ENCODE measurements at regions not wholly inside any gene's neighbourhood (a gene's known extent, or its start where the extent isn't known, plus 50 kb on each side); places are given as distances from the start of the nearest gene placed in this dataset.
"Not testable (repeated sequence)": the region's sequence is repeated elsewhere in the genome, so short reads cannot be mapped to it uniquely, and the experiment has no call there.

GRCh38 chr11:39542460-39542859 lies 1917.0 kb downstream of the LRRC4C start:
- H3K27ac ChIP-seq (ENCODE audit: low read depth in 2 of 2, low read length in 2 of 2), result no peak overlapping the region

DNA sequence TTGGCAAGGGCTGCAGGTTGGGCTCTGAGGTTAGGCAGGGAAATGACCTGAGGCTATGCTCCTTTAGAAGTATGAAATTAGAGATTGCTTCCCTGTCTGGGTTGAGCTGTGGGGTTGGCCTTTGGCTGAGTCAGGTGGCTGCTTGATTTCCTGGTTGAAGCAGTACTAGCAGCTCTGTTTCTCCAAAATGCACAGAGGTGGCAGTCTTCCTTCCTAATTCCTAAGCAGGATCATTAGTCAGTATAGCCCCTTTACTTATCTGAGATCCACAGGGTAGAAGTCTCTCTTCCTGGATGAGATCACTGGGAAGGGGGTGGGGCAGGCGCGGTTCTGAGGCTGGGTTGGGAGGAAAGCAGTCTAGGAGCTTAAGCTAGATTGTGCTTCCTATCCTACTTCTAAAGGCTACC lies 1917.5 kb downstream of the LRRC4C start:
- Histone ChIP-seq H3K27ac (ENCODE audit: low read depth in 2 of 2, low read length in 2 of 2) (no peak overlapping the region), H3K4me1 (ENCODE audit: control insufficient read depth in 2 of 2, insufficient read depth in 2 of 2, low read length in 2 of 2) (no peaks in the 10 kb centered on the region), H3K9ac (ENCODE audit: low read depth in 1 of 2, low read length in 2 of 2) (no peak overlapping the region), H3K27me3 (ENCODE audit: control insufficient read depth in 2 of 2, insufficient read depth in 2 of 2, low read length in 2 of 2) (no peaks in the 10 kb centered on the region), H3K4me3 (ENCODE audit: low read length in 2 of 2) (no peak overlapping the region), H3K9me3 (ENCODE audit: control insufficient read depth in 2 of 2, low read length in 2 of 2) (no peaks in the 10 kb centered on the region), H3K36me3 (ENCODE audit: control insufficient read depth in 2 of 2, insufficient read depth in 2 of 2, low read length in 2 of 2) (no peaks in the 10 kb centered on the region)

More at GRCh38 chr11:39542460-39542859, 1917.0 kb downstream of the LRRC4C start:
- H3K9ac ChIP-seq (ENCODE audit: low read depth in 1 of 2, low read length in 2 of 2), result no peak overlapping the region
- H3K4me1 ChIP-seq (ENCODE audit: control insufficient read depth in 2 of 2, insufficient read depth in 2 of 2, low read length in 2 of 2), result no peaks in the 10 kb centered on the region
- H3K9me3 ChIP-seq (ENCODE audit: control insufficient read depth in 2 of 2, low read length in 2 of 2), result no peaks in the 10 kb centered on the region
- H3K4me3 ChIP-seq (ENCODE audit: low read length in 2 of 2), result no peak overlapping the region
- no peaks in the 10 kb centered on the region for H3K27me3 ChIP-seq (ENCODE audit: control insufficient read depth in 2 of 2, insufficient read depth in 2 of 2, low read length in 2 of 2)
- no peaks in the 10 kb centered on the region for H3K36me3 ChIP-seq (ENCODE audit: control insufficient read depth in 2 of 2, insufficient read depth in 2 of 2, low read length in 2 of 2)

DNA sequence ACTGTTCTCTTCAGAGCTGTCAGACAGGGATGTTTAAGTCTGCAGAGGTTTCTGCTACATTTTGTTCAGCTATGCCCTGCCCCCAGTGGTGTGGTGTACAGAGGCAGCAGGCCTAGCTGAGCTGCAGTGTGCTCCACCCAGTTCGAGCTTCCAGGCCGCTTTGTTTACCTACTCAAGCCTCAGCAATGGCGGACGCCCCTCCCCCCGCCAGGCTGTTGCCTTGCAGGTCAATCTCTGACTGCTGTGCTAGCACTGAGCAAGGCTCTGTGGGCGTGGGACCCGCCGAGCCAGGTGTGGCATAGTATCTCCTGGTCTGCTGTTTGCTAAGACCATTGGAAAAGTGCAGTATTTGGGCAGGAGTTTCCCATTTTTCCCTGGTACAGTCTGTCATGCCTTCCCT lies 1923.1 kb downstream of the LRRC4C start:
- H3K9me3 ChIP-seq (ENCODE audit: control insufficient read depth in 2 of 2, low read length in 2 of 2); H3K4me1 ChIP-seq (ENCODE audit: control insufficient read depth in 2 of 2, insufficient read depth in 2 of 2, low read length in 2 of 2); H3K9ac ChIP-seq (ENCODE audit: low read depth in 1 of 2, low read length in 2 of 2); H3K27me3 ChIP-seq (ENCODE audit: control insufficient read depth in 2 of 2, insufficient read depth in 2 of 2, low read length in 2 of 2); H3K36me3 ChIP-seq (ENCODE audit: control insufficient read depth in 2 of 2, insufficient read depth in 2 of 2, low read length in 2 of 2); H3K27ac ChIP-seq (ENCODE audit: low read depth in 2 of 2, low read length in 2 of 2); H3K4me3 ChIP-seq (ENCODE audit: low read length in 2 of 2): not testable (repeated sequence)

All from mucosa of rectum (tissue), 2 donors.